A673 (cell line): ENCODE measurements at regions not wholly inside any gene's neighbourhood (a gene's known extent, or its start where the extent isn't known, plus 50 kb on each side); places are given as distances from the start of the nearest gene placed in this dataset.

ENCODE experiments used
- CTCF ChIP-seq: fragments of 300-800, 200-600 bp; sonication (generic); conservative IDR thresholded peaks from 2 replicates; pipeline ENCODE4 v1.5.1; 2017; ENCODE audit warnings: low read depth, mild to moderate bottlenecking, antibody characterized with exemption, low read length, moderate library complexity, mixed read lengths
- EZH2 ChIP-seq: fragments of 200-600 bp; sonication (generic); IDR thresholded peaks from 2 replicates; pipeline ENCODE4 v1.6.1; 2017; ENCODE audit warnings: borderline replicate concordance, low read depth, mild to moderate bottlenecking, mixed read lengths, antibody characterized with exemption, low read length; ENCODE audit not compliant: poor library complexity, severe bottlenecking

DNA sequence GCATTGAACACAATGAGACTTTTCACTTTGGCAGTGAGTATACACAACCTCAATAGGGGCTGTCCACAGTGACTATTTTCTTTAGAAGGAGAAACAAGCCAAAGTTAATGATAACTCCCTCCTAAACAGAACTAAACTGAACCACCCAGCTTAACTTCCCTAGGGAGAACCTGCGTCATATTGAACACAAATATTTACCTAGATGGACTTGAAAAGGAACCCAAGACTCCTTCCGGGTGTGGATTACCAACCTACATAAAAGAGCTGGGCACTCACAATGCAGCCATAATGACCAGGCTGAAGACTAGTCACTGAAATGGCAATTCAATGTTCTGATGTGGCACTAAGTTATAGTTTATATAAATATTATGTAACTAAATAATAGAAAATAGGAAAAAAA lies 160.6 kb downstream of the IBTK start:
- TF ChIP-seq CTCF (no peak), EZH2 (no peak)
